Transverse colon (tissue), 4 donors: ENCODE measurements at regions not wholly inside any gene's neighbourhood (a gene's known extent, or its start where the extent isn't known, plus 50 kb on each side); places are given as distances from the start of the nearest gene placed in this dataset.

Experiments
- CTCF ChIP-seq, 5 experiments: fragments of 200-600 bp in 3 of 5; fragments of 450-650 bp in 2 of 5; sonication (generic) in 3 of 5; IDR thresholded peaks; 1 replicate in 2 of 5; 2 replicates in 3 of 5; pipeline ENCODE4 v1.5.1; 2016 to 2017; ENCODE audit warnings: antibody characterized with exemption in 5 of 5, inconsistent platforms in 3 of 5, mild to moderate bottlenecking in 2 of 5, moderate library complexity in 1 of 5
- EP300 ChIP-seq: sonication (generic); formaldehyde crosslinking; IDR thresholded peaks from one replicate; pipeline ENCODE4 v1.6.1; 2017; ENCODE audit warnings: antibody characterized with exemption, low read depth
- POLR2A ChIP-seq: fragments of 450-650 bp; IDR thresholded peaks from one replicate; pipeline ENCODE4 v1.6.1; 2016; ENCODE audit warnings: antibody characterized with exemption, mild to moderate bottlenecking, moderate library complexity
- POLR2AphosphoS5 ChIP-seq, 3 donors: sonication (generic); formaldehyde crosslinking; IDR thresholded peaks; one replicate each; pipeline ENCODE4 v1.6.1; 2016; ENCODE audit warnings: antibody characterized with exemption in 3 of 3

GRCh38 chr6:165726290-165726875, 63.3 kb upstream of the PDE10A start:
- no peak for TF ChIP-seq CTCF (IDR thresholded peaks at IDR 0.05)
- TF ChIP-seq POLR2AphosphoS5 (IDR thresholded peaks at IDR 0.05) = no peak
- no peak for TF ChIP-seq POLR2A
- TF ChIP-seq EP300 = no peak
